ENCODE measurements at regions not wholly inside any gene's neighbourhood (a gene's known extent, or its start where the extent isn't known, plus 50 kb on each side); places are given as distances from the start of the nearest gene placed in this dataset.
A peak's percentile ranks its signal among the peaks of the same experiment; 100 is the strongest.

DNA sequence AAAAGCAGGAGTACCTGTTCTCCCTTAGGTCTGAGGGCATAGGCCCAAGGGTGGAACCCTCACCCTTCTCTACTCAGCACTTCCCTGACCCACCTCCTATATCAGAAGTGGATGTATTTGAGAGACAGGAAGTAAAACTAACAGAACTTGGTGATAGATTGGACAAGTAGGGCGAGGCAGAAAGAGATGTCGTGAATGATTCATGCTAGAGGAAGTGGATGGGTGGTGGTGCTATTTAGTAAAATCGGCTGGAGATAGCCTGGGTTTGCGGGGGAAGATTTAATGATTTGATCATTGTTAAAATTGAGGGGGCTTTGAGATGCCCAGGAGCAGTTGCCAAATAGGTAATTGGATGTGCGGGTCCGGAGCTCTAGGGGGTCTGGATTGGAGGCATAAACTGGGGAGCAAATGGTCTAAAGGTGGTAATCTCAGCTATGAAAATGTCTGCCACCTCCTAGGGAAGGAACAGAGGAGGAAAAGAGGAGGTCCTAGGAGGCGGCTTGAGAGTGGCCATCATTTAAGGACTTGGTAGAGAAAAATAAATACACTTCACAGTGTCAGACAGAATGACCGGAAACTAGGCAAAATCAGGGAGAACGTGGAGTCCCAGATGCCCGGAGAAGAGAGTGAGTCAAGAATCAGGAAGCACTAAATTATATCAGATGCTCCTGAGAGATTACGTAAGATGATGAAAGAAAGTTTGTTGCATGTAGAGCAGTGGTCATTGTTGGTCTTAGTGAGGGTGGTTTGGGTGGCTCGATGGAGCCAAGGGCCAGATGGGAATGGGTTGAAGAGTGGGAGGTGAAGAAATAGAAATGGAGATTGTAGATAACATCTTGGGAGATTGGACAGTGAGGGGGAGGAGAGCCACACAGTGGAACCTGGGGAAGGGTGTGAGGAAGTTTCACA lies 142.0 kb downstream of the CEP57L1 start (continued):
- TF ChIP-seq, protein P1, sequence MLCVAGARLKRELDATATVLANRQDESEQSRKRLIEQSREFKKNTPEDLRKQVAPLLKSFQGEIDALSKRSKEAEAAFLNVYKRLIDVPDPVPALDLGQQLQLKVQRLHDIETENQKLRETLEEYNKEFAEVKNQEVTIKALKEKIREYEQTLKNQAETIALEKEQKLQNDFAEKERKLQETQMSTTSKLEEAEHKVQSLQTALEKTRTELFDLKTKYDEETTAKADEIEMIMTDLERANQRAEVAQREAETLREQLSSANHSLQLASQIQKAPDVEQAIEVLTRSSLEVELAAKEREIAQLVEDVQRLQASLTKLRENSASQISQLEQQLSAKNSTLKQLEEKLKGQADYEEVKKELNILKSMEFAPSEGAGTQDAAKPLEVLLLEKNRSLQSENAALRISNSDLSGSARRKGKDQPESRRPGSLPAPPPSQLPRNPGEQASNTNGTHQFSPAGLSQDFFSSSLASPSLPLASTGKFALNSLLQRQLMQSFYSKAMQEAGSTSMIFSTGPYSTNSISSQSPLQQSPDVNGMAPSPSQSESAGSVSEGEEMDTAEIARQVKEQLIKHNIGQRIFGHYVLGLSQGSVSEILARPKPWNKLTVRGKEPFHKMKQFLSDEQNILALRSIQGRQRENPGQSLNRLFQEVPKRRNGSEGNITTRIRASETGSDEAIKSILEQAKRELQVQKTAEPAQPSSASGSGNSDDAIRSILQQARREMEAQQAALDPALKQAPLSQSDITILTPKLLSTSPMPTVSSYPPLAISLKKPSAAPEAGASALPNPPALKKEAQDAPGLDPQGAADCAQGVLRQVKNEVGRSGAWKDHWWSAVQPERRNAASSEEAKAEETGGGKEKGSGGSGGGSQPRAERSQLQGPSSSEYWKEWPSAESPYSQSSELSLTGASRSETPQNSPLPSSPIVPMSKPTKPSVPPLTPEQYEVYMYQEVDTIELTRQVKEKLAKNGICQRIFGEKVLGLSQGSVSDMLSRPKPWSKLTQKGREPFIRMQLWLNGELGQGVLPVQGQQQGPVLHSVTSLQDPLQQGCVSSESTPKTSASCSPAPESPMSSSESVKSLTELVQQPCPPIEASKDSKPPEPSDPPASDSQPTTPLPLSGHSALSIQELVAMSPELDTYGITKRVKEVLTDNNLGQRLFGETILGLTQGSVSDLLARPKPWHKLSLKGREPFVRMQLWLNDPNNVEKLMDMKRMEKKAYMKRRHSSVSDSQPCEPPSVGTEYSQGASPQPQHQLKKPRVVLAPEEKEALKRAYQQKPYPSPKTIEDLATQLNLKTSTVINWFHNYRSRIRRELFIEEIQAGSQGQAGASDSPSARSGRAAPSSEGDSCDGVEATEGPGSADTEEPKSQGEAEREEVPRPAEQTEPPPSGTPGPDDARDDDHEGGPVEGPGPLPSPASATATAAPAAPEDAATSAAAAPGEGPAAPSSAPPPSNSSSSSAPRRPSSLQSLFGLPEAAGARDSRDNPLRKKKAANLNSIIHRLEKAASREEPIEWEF (CRISPR knock-in tag; IDR thresholded peaks at IDR 0.05): no peak
- TF ChIP-seq KLF6 (CRISPR knock-in tag; IDR thresholded peaks at IDR 0.05; ENCODE audit: borderline replicate concordance): no peak
- TF ChIP-seq ZNF324 (CRISPR knock-in tag; IDR thresholded peaks at IDR 0.05): no peak
- TF ChIP-seq RBM25 (IDR thresholded peaks at IDR 0.05; ENCODE audit: low read depth, low read length, severe bottlenecking): no peak
- 0 out of 2 replicates have a peak, but pooled peaks have one; percentile 34 for TF ChIP-seq ATF7 (IDR thresholded peaks at IDR 0.05)
- TF ChIP-seq ZNF354B (CRISPR knock-in tag; IDR thresholded peaks at IDR 0.05): no peak
- no peak for TF ChIP-seq POLR3A (IDR thresholded peaks at IDR 0.05; ENCODE audit: borderline replicate concordance, extremely low read depth, insufficient read depth, insufficient read length)
- peak; percentile 67; the same call in 1 of the 2 replicates for TF ChIP-seq ZNF589 (CRISPR knock-in tag; IDR thresholded peaks at IDR 0.05; ENCODE audit: low read depth)
- no peak for TF ChIP-seq FIP1L1 (IDR thresholded peaks at IDR 0.05; ENCODE audit: low read depth, low read length, poor library complexity, severe bottlenecking)
- TF ChIP-seq, protein P2, sequence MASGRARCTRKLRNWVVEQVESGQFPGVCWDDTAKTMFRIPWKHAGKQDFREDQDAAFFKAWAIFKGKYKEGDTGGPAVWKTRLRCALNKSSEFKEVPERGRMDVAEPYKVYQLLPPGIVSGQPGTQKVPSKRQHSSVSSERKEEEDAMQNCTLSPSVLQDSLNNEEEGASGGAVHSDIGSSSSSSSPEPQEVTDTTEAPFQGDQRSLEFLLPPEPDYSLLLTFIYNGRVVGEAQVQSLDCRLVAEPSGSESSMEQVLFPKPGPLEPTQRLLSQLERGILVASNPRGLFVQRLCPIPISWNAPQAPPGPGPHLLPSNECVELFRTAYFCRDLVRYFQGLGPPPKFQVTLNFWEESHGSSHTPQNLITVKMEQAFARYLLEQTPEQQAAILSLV (tag; IDR thresholded peaks at IDR 0.05): peak; percentile 54; the same call in 1 of the 2 replicates
- no peak for TF ChIP-seq ZNF224 (CRISPR knock-in tag; IDR thresholded peaks at IDR 0.05)
- no peak for TF ChIP-seq RFX5 (IDR thresholded peaks at IDR 0.05; ENCODE audit: low read depth, low read length)
- peak; percentile 79 for TF ChIP-seq FOSL1 (tag; conservative IDR thresholded peaks at IDR 0.05)
- TF ChIP-seq SRSF3 (IDR thresholded peaks at IDR 0.05; ENCODE audit: insufficient read depth, low read length): no peak
- no peak for TF ChIP-seq NFYB (IDR thresholded peaks at IDR 0.05; ENCODE audit: extremely low read depth, insufficient read length)
- TF ChIP-seq ZBED1 (IDR thresholded peaks at IDR 0.05): no peak
- no peak for TF ChIP-seq RBFOX2 (IDR thresholded peaks at IDR 0.05; ENCODE audit: low read depth, low read length)
- peak in 1 of 2 experiments; percentile 63; a peak in 3 of 4 replicates for TF ChIP-seq ARNT (IDR thresholded peaks at IDR 0.05)
- TF ChIP-seq TRIM24 (IDR thresholded peaks at IDR 0.05): peak; percentile 62 to 74
- TF ChIP-seq FOXM1 (IDR thresholded peaks at IDR 0.05; ENCODE audit: low read depth): 0 out of 2 replicates have a peak, but pooled peaks have one; percentile 14
- no peak for TF ChIP-seq FOXM1 (CRISPR knock-in tag; IDR thresholded peaks at IDR 0.05; ENCODE audit: low read depth)

Measured in K562 (cell line).